HS-5 (cell line): ENCODE measurements at regions not wholly inside any gene's neighbourhood (a gene's known extent, or its start where the extent isn't known, plus 50 kb on each side); places are given as distances from the start of the nearest gene placed in this dataset.

Experiments
- DNase-seq: peaks from one replicate; pipeline ENCODE4 v3.0.0-alpha.2; 2012; ENCODE audit warnings: low read depth

DNA sequence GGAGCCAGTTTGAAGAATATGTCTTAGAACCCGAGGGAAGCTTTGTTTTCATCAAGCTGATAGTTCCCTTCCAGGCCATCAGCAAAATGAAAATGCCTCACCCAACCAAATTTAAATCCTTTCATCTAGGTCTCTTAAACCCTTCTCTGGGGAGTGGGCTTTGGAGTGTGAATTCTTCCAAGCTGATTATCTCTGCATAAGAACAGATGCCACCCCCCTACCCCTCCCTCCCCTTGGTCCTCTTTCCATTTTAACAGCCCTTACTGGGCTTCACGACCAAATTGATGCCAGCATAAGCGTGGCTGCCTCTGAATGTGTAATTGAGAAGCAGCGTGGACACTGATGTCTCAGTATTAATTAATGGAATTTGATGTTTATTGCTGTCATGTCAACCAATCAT, 509.7 kb upstream of the CLINT1 start:
- DNase-seq: no peak

DNA sequence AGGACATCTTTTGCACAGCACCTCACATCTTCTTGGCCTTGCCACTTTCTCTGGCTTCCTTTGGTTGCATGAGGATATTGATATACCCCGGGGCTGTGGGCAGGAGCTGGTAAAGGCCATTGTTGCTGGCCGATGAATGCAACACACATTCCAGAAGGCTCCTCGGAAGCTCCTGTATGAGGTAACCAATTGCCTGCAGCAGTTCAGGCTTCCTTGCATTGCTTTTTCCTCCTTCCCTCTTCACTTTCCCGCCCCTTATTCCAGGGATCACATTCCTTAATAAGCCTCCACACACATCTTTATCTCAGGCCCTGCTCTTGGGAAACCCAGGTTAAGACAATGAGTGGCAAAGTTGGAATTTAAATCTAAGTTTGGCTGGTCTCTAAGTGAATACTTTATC, 505.4 kb upstream of the CLINT1 start:
- DNase-seq: no peak

DNA sequence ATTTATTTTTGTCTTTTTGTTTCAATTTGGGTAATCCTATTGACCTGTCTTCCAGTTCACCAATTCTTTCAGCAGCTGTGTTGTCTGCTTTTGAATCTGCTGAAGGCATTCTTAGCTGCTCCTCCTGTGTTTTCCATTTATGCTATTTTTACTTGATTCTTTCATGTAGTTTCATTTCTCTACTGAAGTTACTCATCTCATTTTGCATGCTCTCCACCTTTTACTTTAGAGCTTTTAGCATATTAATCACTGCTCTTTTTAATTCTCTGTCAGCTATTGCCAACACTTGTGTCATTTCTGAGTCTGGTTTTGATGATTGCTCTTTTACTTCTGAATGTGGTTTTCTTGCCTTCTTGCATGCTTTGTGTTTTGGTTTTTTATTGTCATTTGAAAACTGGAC, 496.0 kb upstream of the CLINT1 start:
- no peak for DNase-seq

- DNase-seq: no peak
Measured at GRCh38 chr5:158351485-158352125, 492.7 kb upstream of the CLINT1 start.

- no peak for DNase-seq
Measured at GRCh38 chr5:158349987-158350386, 491.0 kb upstream of the CLINT1 start.

GRCh38 chr5:158344376-158344775, 485.4 kb upstream of the CLINT1 start:
- DNase-seq: no peak

DNA sequence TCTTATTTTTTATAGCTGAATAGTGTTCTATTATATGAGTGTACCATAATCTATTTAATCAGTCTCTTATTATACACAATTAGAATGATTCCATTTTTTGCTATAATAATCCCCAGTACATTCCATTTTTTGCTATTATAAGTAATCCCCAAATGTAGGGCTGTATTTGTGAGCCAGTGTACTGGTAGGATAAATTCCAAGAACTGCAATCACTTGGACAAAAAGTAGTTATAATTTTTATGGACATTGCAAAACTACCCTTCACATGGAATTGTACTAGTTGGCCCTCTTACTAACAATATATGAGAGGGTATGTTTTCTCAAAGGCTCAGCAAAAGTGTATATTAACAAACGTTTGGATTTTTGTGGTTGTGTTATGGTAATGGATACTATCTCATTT, 481.7 kb upstream of the CLINT1 start:
- no peak for DNase-seq

- no peak for DNase-seq
Measured at GRCh38 chr5:158326256-158326655, 467.3 kb upstream of the CLINT1 start.

DNA sequence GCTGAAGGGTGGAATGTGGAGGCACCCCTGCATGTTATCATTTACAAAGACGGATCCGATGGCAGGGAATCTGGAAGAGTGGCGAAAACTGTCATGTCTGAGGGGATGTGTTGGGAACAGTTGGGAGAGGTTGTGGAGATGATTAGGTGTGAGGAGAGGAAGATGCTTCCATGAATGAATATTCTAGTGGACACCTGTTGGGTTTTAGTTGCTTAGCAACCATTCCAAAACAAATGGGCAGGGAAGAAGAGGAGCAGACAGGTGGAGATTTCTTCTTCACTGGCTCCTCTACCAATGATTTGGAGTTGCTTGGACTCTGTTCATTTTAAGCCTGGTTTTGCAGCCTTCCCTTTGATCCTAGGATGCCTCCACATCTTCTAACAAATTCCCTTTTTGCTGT, 465.3 kb upstream of the CLINT1 start:
- no peak for DNase-seq

GRCh38 chr5:158322620-158323019, 463.7 kb upstream of the CLINT1 start:
- DNase-seq: no peak

DNA sequence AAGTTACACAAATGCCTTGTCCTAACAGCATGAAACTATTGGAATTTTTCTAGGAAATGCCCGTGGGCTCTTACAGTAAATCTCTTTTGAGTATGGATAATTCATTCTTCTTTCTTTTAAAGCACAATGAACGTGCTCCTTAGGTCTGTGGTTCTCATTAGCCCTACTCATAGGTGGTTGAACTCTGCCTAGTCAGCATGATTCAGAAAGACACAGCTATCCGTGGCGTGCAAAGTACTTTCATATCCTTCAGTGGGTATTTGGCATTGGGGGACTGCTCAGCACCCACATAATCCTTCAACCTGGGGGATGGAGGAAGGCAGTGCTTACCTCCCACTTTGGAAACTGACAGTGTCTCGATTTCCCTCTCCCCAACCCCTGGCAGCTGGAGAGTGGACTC, 462.0 kb upstream of the CLINT1 start:
- no peak for DNase-seq

DNA sequence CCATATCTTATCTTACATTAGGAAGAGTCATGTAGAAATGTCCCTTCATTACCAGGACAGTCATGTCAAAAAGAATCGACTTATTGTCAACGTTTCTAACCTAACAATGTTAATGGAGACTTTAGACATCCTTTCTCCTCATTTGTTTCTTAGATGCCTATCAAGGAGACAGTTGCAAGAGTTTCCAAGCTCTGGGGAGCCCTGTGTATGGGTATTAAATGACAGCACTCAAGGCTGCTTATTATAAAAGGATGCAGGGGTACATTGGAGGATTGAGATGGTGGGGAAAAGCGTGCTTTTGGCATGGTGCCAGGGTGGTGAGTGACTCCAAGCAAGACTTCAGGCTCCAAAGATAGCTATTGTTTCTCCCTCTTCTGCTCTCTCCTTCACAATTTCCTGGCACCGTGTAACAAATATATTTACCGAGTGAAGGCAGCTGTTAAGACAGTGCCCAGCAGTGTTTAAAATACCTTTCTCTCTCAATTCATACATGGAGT, 461.3 kb upstream of the CLINT1 start:
- no peak for DNase-seq

GRCh38 chr5:158317507-158317906, 458.6 kb upstream of the CLINT1 start:
- no peak for DNase-seq

GRCh38 chr5:158313733-158314464, 455.0 kb upstream of the CLINT1 start:
- no peak for DNase-seq

DNA sequence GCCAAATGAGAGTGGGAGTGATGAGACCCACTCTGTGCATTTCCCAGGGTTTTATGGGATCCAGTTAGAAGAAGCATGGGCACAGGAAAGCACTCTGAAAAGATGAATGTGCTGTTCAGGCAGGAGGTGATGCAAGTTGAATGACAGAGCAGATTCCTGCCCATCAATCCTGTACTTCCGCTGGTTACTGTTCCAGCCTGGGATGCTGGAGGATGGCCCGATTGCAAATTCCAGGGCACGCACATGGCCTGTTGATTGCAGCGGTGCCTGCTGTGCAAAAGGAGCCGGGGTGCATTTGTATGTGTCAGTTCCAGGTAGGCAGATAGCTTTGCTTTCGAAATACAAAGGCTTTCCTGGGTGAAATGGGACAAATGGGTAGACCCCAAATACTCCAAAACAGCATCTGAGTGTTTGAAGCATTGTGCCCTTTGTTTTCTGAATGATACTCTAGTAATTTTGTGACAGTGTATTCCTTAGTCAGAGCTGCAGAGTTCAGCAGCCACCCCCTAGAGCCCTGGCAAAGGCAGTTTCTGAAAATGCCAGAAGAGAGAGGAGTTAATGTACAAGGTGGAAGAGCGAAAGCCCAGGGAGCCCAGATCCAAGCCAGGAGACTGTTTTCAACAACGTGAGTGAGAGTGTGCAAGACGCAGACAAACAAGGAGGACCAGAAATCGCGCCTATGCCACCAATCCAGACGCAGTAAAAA, 454.2 kb upstream of the CLINT1 start:
- DNase-seq: no peak

GRCh38 chr5:158309088-158309807, 450.3 kb upstream of the CLINT1 start:
- DNase-seq: no peak

GRCh38 chr5:158308429-158309025, 449.6 kb upstream of the CLINT1 start:
- DNase-seq: no peak

GRCh38 chr5:158305861-158306260, 446.9 kb upstream of the CLINT1 start:
- no peak for DNase-seq

GRCh38 chr5:158304607-158305006, 445.7 kb upstream of the CLINT1 start:
- no peak for DNase-seq

DNA sequence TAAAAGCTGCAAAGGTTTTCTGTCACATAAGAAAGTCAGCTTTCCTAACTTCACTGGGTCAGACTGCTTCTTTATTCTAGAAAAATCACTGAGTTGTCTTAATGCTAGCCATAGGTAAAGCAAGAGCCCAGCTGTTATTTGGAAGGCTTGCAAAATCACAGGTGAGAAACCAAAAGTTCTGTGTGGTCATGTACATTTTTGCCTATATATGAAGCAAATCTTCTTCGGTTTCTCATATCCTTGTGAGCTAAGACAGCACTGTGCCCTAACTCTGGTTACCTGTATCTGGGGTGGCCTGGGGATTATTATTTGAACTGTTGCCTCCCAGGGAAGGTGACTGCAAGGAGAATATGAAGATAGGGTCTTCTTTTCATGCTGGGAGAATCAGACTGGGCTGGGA, 444.9 kb upstream of the CLINT1 start:
- no peak for DNase-seq

- no peak for DNase-seq
Measured at GRCh38 chr5:158303275-158303674, 444.3 kb upstream of the CLINT1 start.

GRCh38 chr5:158302029-158302428, 443.1 kb upstream of the CLINT1 start:
- no peak for DNase-seq
